GM12878 (cell line): ENCODE measurements at regions not wholly inside any gene's neighbourhood (a gene's known extent, or its start where the extent isn't known, plus 50 kb on each side); places are given as distances from the start of the nearest gene placed in this dataset.
"Not testable (repeated sequence)": the region's sequence is repeated elsewhere in the genome, so short reads cannot be mapped to it uniquely, and the experiment has no call there.

ENCODE experiments used
- ATAC-seq: fragments of 200-7000 bp; cut with Tn5 transposase; 3 replicates; pipeline ENCODE4 v1.9.1; 2020; ENCODE audit warnings: mild to moderate bottlenecking, moderate library complexity
- BruUV-seq: library from RNA; stranded (reverse); fragments of 400-500 nt; replicated peaks from 2 replicates; lab custom pipeline; 2021; lab: Mats Ljungman, UMichigan
- CTCF ChIA-PET: fragments of 300-600 bp; sonication (Branson Sonifier 250); formaldehyde crosslinking; extraction: SDS; loops from one replicate; lab custom pipeline; 2021; ENCODE audit warnings: inconsistent platforms; lab: Yijun Ruan, JAX
- POLR2A ChIA-PET: fragments of 350-600 bp; formaldehyde crosslinking; extraction: SDS; loops from one replicate; lab custom pipeline; 2021; ENCODE audit warnings: inconsistent platforms; lab: Charles Lee
- RAD21 ChIA-PET: fragments of 300-600 bp; sonication (Branson Sonifier 250); formaldehyde crosslinking; loops from one replicate; lab custom pipeline; 2023; ENCODE audit warnings: antibody characterized with exemption; ENCODE audit not compliant: unreplicated experiment; lab: Charles Lee
- SMC1A ChIA-PET: fragments of 300-600 bp; sonication (Branson Sonifier 250); formaldehyde crosslinking; loops from one replicate; lab custom pipeline; 2023; ENCODE audit not compliant: unreplicated experiment, uncharacterized antibody; lab: Charles Lee
- DNase-seq: peaks from one replicate; pipeline ENCODE4 v3.0.0-alpha.2; 2011; ENCODE audit warnings: low read depth, low spot score
- FAIRE-seq: peaks from 3 replicates; lab custom pipeline; 2011; peaks lifted over from hg19 to GRCh38; lab: Jason Lieb, UNC
- H2AFZ ChIP-seq: 2 replicates; pipeline ENCODE4 v1.6.0; 2011; ENCODE audit warnings: low read depth, low read length, control low read depth; ENCODE audit not compliant: control insufficient read depth
- H3K27ac ChIP-seq: 2 replicates; pipeline ENCODE4 v1.5.1; 2011; ENCODE audit warnings: control low read depth; ENCODE audit not compliant: control insufficient read depth, insufficient read depth
- H3K27me3 ChIP-seq, 2 experiments: replicated peaks in 1 of 2; 2 replicates each; pipeline versions ENCODE4 v1.6.0 to v1.6.1; 2011; ENCODE audit warnings: low read length in 1 of 2; ENCODE audit not compliant: control insufficient read depth in 2 of 2, insufficient read depth in 2 of 2
- H3K36me3 ChIP-seq, 2 experiments: 2 replicates each; pipeline ENCODE4 v1.5.1; 2011; ENCODE audit warnings: low read length in 1 of 2; ENCODE audit not compliant: control insufficient read depth in 2 of 2, insufficient read depth in 2 of 2
- H3K4me1 ChIP-seq: 2 replicates; pipeline ENCODE4 v1.6.1; 2011; ENCODE audit warnings: mild to moderate bottlenecking, low read length, moderate library complexity, mixed read lengths; ENCODE audit not compliant: control insufficient read depth, insufficient read depth
- H3K4me2 ChIP-seq: 2 replicates; pipeline ENCODE4 v1.6.0; 2011; ENCODE audit warnings: control low read depth; ENCODE audit not compliant: control insufficient read depth, insufficient read depth
- H3K4me3 ChIP-seq: fragments of 200-600 bp; sonication (generic); 2 replicates; pipeline ENCODE4 v1.5.1; 2016
- H3K79me2 ChIP-seq: 2 replicates; pipeline ENCODE4 v1.6.0; 2011; ENCODE audit warnings: low read length; ENCODE audit not compliant: control insufficient read depth, insufficient read depth
- H3K9ac ChIP-seq: 2 replicates; pipeline ENCODE4 v1.8.0; 2011; ENCODE audit warnings: low read length, control low read depth, mixed read lengths; ENCODE audit not compliant: control insufficient read depth, insufficient read depth
- H3K9me3 ChIP-seq: replicated peaks from 3 replicates; pipeline ENCODE4 v1.5.1; 2011; ENCODE audit warnings: mild to moderate bottlenecking, low read length; ENCODE audit not compliant: control insufficient read depth, insufficient read depth
- H4K20me1 ChIP-seq: 2 replicates; pipeline ENCODE4 v1.6.0; 2011; ENCODE audit not compliant: control insufficient read depth, insufficient read depth
- ASH2L ChIP-seq: fragments of 300-600, 200-600 bp; sonication (generic); IDR thresholded peaks from 2 replicates; pipeline ENCODE4 v1.6.1; 2017; ENCODE audit warnings: low read depth, mild to moderate bottlenecking, borderline replicate concordance
- CREB1 ChIP-seq: IDR thresholded peaks from 2 replicates; pipeline ENCODE4 v1.6.1; 2012; ENCODE audit warnings: low read depth, mild to moderate bottlenecking, inconsistent platforms
- E2F8 ChIP-seq: fragments of 450-650 bp; IDR thresholded peaks from 2 replicates; pipeline ENCODE4 v1.6.1; 2018; ENCODE audit warnings: mild to moderate bottlenecking, low read depth, moderate library complexity; ENCODE audit not compliant: partially characterized antibody
- MEF2A ChIP-seq: IDR thresholded peaks from 2 replicates; pipeline ENCODE4 v1.6.1; 2011; ENCODE audit warnings: low read depth, mild to moderate bottlenecking, low read length, moderate library complexity; ENCODE audit not compliant: insufficient read depth
- NBN ChIP-seq: fragments of 450-650 bp; IDR thresholded peaks from 2 replicates; pipeline ENCODE4 v1.6.1; 2016
- SIX5 ChIP-seq: IDR thresholded peaks from 2 replicates; pipeline ENCODE4 v1.6.1; 2011; ENCODE audit warnings: mild to moderate bottlenecking, low read depth, low read length, moderate library complexity; ENCODE audit not compliant: severe bottlenecking
- SPI1 ChIP-seq: IDR thresholded peaks from 2 replicates; pipeline ENCODE4 v1.6.1; 2011; ENCODE audit warnings: low read depth, mild to moderate bottlenecking, low read length, moderate library complexity, borderline replicate concordance; ENCODE audit not compliant: insufficient read depth
- USF2 ChIP-seq: IDR thresholded peaks from 2 replicates; pipeline ENCODE4 v1.6.1; 2011; ENCODE audit warnings: low read depth, low read length, improper control_type of control experiment, borderline replicate concordance
- WGBS: methylation state at CpG from one replicate; pipeline ENCODE4 v1.1.6; 2016; ENCODE audit warnings: low lambda C conversion rate; ENCODE audit not compliant: insufficient replicate concordance, insufficient coverage; ENCODE audit errors: missing lambda C conversion rate; 5-methylcytosine and 5-hydroxymethylcytosine counted together
- in situ Hi-C: fragments of 300-500 bp; cut with MboI; formaldehyde crosslinking; loops from 9 replicates; pipeline ENCODE4 v1.14.3; 2018; ENCODE audit warnings: mixed read lengths
- intact Hi-C: fragments of 100-400 bp; cut with micrococcal nuclease; formaldehyde crosslinking; loops from one replicate; pipeline ENCODE4 v1.14.2; 2022; ENCODE audit not compliant: unreplicated experiment

GRCh38 chr12:131271724-131272123, 318.0 kb downstream of the ADGRD1 start:
- SMC1A ChIA-PET, result no interaction called here
- TF ChIP-seq CREB1 (no peak), E2F8 (no peak), ASH2L (no peak), SPI1 (no peak), USF2 (no peak), NBN (no peak), MEF2A (no peak), SIX5 (no peak)
- FAIRE-seq, result no peak
- H4K20me1 ChIP-seq, result no peaks in the 10 kb centered on the region
- H3K9ac ChIP-seq, result no peak overlapping the region
- H3K79me2 ChIP-seq, result no peaks in the 10 kb centered on the region
- no peak for DNase-seq
- ATAC-seq, result no peak
- H2AFZ ChIP-seq, result no peak overlapping the region
- CTCF ChIA-PET, result no interaction called here
- intact Hi-C loops (no loop called here), in situ Hi-C loops (no loop called here)
- RAD21 ChIA-PET, result no interaction called here
- POLR2A ChIA-PET, result no interaction called here
- H3K27ac ChIP-seq, result no peak overlapping the region
- H3K4me2 ChIP-seq, result no peak overlapping the region
- no peaks in the 10 kb centered on the region for H3K9me3 ChIP-seq
- H3K4me3 ChIP-seq, result no peak overlapping the region
- peaks cover 0 to 1% of the 10 kb centered on the region in 2 experiments; a peak in 1 of 4 replicates for H3K27me3 ChIP-seq
- no peaks in the 10 kb centered on the region for H3K4me1 ChIP-seq
- no peaks in the 10 kb centered on the region for H3K36me3 ChIP-seq
- no TSS peak for BruUV-seq

- H3K4me1 ChIP-seq, DNase-seq, BruUV-seq, H3K4me2 ChIP-seq, H4K20me1 ChIP-seq, intact Hi-C loops, SMC1A ChIA-PET, H3K27me3 ChIP-seq, H3K36me3 ChIP-seq, H2AFZ ChIP-seq, CTCF ChIA-PET, H3K27ac ChIP-seq, H3K4me3 ChIP-seq, in situ Hi-C loops, RAD21 ChIA-PET, FAIRE-seq, POLR2A ChIA-PET, H3K9me3 ChIP-seq, H3K9ac ChIP-seq, ATAC-seq, H3K79me2 ChIP-seq: not testable (repeated sequence)
- WGBS, result 53% methylated on average over 8 of the region's 8 CpGs
Observed at GRCh38 chr12:131272283-131272814, 318.6 kb downstream of the ADGRD1 start.
